ENCODE measurements at regions not wholly inside any gene's neighbourhood (a gene's known extent, or its start where the extent isn't known, plus 50 kb on each side); places are given as distances from the start of the nearest gene placed in this dataset.

DNA sequence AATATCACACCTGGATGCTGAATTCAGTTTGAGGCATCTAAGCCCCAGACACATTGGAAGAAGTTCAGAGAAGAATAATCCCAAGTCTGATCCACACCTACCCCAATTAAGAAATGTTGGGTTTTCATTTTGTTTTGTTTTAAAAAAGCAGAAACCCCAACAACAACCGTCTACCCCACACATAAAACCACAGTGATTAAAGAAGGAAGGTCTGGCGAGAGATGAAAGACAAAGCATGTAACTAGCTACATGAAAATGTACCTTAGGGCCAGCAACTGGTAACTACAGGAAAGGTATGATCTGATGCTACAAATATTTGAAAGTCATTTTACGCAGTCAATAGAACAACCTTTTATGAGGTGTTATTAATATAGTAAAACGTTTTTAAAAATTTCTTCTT lies 1112.3 kb downstream of the GATA3 start:
- TF ChIP-seq CTCF (IDR thresholded peaks at IDR 0.05) = no peak
- TF ChIP-seq EP300 (IDR thresholded peaks at IDR 0.05) = no peak
